NCI-H1092 (cell line): ENCODE measurements at regions not wholly inside any gene's neighbourhood (a gene's known extent, or its start where the extent isn't known, plus 50 kb on each side); places are given as distances from the start of the nearest gene placed in this dataset.

Experiments used
- DNase-seq: peaks from one replicate; lab custom pipeline; 2025; lab: John Stamatoyannopoulos, UW

DNA sequence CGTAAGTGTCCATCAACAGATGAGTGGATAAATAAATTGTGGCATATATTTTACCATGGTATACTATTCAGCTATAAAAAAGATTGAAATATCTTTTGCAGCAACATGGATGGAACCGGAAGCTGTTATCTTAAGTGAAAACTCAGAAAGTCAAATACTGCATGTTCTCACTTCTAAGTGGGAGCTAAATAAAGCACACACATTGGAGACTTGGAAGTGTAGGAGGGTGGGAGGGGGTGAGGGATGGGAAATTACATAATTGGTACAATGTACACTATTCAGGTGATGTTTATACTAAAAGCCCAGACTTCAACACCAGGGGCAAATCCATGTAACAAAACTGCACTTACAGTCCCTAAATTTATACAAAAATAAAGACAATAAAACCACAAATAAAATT is 72.6 kb upstream of the SPRY1 start:
- DNase-seq: no peak

DNA sequence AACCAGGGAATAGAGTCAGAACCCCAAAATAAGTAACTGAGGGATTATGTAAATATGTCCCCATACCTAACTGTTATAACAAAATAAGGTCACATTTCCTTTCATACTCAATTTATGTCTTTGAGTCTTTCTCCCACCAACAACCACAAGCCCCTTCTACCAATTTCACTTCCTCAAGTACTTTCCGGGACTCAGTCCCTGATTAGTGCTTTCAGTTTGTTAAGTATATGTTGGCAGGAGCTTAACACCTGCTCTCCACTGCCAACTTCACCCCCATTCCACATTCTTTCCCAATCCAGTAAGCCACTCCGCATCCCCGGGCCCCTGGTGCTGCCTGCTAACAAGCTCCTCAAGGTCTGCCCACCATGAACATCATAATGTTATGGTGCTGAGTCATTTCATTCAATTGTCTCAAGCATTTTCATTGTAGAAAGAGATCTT is 71.3 kb upstream of the SPRY1 start:
- no peak for DNase-seq

DNA sequence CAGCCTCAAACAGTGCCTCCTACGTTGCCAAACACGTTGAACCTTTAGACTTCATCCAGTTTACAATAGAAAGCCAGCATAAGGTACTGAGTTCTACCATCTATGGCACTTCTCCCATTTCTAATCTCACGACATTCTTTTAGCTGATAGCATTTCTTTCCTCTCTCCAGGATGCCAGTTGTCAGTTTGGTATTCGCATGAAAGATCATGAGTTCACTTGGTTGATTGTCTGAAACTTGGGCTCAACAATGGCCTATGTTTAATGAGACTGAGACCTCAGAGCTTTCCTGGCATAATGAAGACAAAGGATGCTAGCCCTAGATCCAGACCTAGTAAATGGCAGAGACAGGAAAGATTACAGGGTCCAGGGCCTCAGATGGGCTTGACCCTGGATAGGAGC is 69.2 kb upstream of the SPRY1 start:
- DNase-seq: no peak

DNA sequence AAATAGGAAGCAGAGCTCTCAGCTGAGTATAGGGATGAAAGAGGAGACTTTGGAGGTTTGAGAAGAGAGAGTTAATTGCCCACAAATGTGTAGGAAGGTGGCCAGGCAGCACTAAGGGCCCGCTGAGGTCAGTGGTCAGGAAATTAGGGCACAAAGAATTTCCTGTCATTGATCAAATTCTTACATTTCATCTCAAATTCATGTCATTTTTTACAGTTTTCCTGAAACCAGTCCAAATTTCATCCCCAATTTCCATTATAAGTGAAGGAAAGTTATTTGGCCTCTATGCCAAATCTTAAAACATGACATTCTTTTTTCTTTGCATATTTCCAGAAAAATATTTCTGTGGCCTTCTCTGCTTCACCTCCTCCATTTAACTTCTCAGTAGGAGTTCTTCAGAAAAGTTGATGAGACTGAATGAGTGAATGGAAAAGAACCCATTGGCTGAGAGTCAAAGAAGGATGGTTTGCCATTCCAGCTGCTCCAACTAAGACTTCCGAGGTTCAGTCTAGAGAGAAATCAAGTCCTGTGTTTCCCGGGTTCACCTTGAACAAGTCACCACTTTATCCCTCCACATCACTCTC is 68.7 kb upstream of the SPRY1 start:
- no peak for DNase-seq

DNA sequence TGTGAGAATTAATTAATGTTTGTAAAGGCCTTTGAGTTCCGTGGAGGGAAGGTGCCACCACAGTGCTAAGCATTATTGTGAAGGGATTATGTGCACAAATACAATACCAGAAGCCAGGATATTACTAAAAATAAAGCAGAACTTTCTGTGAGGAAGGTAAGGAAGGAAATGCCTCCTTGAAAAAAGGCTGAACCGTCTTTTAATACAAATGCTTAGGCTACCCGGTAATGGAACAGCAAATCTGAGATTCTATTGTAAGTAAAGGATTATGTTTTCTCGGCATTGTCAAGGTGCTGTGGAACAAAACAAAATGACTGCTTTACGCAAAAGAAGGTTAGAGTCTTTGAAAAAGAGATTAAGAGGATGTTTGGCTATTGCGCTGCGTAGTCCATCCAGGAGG is 57.9 kb upstream of the SPRY1 start:
- no peak for DNase-seq

DNA sequence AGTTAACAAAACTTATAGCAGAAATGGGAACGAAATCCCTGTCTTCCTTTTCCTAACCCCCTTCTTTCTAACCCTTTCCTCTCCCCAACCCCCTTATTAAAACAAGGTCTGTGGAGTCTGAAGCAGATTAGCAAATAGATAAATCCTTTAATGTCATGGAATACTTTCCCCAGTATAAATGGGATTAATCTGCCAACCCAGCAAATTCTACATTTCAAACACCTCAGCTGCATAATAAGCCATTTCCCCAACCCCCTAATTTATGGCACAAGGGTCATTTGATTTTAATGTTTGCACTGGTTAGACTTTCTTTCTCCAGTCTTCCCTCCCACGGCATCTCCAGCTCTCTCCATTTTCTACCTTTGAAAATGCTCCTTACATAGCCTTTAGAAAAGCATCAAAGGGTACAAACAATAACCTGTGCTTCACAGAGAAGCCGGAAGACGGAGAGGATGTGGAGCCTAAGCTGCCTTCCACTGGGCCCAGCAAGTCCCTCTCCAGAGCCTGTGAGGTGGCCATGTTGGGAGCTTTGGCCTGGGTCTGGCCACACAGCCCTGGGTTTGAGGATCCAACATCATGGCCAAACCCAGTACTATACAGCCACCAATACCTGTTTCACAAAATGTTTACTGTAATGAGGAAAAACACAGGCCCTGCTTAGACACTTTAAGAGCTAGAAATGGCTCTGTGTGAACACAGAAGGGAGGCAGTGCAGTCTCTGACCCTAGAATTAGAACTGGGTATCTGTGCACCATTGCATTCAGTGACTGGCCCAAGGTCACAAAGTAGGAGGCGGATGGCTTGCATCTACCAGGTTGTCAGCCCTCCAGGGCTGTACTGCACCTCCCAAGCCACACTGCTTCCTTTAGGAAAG is 56.9 kb upstream of the SPRY1 start:
- DNase-seq: no peak

DNA sequence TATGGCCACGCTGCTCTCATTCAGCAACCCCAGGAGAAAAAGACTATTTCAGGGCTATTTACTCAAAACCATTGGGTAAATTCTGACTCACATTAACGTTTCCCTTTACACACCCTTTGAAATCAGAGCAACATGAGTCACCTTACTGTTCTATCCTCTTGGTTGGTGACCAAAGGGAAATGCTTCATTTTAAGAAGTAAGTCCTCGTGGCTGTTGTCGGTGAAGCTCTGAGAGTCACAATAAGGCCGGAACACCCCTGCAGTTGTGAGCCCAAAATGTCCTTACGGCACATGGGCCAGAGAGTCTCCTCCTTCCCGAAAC is 56.3 kb upstream of the SPRY1 start:
- no peak for DNase-seq

DNA sequence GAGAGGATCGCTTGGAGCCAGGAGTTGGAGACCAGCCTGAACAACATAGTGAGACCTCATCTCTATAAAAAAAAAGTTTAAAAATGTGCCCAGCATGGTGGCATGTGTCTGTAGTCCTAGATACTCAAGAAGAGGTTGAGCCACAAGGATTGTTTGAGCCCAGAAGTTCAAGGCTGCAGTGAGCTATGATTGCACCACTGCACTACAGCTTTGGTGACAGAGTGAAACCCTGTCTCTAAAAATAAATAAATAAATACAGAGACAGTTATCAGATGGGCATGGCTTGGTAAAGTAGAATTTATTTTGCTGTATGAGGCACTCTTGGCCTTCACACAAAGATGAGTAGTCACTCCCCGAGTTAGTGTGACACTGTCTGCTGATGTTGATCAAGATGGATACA is 54.1 kb upstream of the SPRY1 start:
- DNase-seq: no peak

DNA sequence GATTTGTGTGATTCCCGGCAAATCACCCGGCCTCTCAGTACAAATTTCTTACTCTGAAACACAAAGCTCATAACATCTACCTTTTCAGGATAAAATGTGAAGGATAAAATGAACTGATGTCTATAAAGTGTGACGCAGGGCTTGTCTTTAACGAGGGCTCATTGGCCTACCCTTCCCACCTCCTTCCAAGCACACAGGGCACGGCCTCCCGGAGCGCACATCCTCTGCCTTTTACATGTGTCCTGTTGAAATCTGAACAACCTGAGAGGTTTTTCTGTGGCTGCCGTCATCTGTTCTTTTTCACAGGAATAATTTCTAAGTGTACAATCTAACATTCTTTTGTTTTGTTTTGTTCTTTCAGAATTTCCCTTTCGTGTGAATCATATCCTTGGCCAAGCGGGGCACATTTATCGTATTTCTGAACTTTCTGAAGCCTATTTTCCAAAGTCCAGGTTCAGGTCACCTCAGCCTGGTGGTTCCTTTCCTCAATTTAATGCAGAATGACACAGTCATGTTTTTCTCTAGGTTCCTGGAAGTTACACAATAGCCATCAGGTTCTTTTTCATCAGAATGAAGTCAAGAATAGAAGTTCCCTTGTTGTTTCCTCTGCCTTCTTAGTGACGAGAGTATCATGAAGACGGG is 53.1 kb upstream of the SPRY1 start:
- no peak for DNase-seq

DNA sequence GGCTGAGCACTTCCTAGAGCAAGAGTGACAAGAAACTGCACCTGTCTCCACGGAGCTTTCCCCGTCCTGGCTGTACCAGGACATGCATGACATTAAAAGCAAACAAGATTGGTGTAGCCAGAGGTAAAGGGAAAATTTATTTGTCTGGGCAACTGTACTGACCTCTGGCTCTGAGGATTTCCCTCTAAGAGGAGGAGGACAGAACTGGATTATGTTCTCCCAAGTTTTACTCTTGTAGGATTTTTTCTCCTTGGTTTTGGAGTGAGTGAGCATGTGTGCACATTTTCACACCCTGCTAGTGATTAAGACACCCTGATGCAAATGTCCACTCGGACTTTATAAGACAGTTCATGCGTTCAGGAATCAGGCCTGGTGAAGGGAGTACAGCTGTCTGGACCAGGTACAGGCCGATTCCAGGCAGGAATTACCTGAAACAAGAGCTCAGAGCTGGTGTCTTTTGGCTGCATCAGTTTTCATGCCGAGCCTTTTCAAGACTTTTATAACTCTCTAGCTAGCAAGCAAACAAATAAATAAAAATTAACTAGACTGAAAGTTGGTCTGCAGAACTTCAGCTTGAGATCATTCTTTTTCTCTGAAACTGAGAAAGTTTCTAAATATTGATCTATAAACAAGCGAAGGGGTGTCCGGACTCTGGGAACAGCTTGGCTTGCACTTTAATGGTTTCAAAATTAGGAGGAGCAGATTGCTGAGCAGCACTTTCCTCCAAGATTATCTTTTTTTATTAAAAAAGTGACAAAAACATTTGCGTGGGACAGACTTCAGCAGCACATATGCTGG is 51.3 kb upstream of the SPRY1 start:
- DNase-seq: no peak

DNA sequence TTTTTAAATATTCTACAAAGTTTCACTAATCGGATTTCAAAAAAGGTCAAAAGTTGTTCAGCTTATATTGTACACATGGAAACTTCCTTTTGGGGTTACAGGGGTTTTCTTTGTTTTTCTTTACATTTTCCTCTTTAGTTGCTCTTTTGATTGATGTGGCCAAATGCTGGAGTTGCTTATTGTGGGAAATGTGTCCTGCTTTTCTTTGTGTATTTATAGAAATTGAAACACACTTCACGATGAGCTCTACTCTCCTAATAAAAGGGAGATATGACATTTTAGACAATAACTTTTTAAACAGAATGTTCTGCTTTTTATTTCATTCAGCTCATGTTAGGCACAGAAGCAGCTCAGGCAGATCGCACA is 50.7 kb upstream of the SPRY1 start:
- no peak for DNase-seq

DNA sequence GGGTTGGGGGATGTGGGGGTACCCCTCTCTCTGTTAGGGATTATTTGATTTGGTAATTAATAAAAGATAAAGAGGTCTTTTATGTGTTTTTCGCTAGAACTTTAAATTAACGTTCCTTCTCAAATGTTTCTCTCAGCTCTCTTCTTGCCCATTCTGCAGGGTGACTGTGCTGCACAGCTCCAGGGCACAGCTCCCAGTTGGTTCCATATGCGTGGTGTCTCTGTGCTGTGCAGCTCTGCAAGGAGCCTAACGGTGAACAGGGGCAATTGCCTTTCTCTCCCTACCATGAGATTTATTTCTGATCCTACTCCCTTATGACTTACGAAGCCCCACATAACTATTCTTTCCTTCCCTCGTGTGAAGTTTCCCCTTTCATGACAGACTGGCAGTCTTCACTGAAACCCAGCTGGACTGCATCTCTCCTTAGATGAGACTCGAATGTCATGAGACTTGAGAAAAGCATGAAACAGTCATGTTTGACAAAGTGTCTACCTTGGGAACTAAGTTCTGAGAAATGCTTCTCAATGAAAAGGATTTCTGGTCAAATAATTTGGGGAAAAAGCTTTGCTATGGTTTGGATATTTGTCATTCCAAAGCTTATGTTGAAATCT is 50.2 kb upstream of the SPRY1 start:
- no peak for DNase-seq
